HFF-Myc (cell line): ENCODE measurements at regions not wholly inside any gene's neighbourhood (a gene's known extent, or its start where the extent isn't known, plus 50 kb on each side); places are given as distances from the start of the nearest gene placed in this dataset.

Experiments used
- DNase-seq: peaks from one replicate; pipeline ENCODE4 v3.0.0-alpha.2; 2011; ENCODE audit warnings: low read depth; ENCODE audit errors: extremely low read depth
- H3K4me3 ChIP-seq: replicated peaks from 2 replicates; pipeline ENCODE4 v1.5.1; 2011; ENCODE audit warnings: low read depth, mild to moderate bottlenecking, control low read depth, low read length
- TF ChIP-seq, protein P1 (sequence below): IDR thresholded peaks from 2 replicates; pipeline ENCODE4 v1.5.1; 2012; ENCODE audit warnings: mild to moderate bottlenecking, low read depth, low read length, control low read depth; ENCODE audit errors: missing control alignments

DNA sequence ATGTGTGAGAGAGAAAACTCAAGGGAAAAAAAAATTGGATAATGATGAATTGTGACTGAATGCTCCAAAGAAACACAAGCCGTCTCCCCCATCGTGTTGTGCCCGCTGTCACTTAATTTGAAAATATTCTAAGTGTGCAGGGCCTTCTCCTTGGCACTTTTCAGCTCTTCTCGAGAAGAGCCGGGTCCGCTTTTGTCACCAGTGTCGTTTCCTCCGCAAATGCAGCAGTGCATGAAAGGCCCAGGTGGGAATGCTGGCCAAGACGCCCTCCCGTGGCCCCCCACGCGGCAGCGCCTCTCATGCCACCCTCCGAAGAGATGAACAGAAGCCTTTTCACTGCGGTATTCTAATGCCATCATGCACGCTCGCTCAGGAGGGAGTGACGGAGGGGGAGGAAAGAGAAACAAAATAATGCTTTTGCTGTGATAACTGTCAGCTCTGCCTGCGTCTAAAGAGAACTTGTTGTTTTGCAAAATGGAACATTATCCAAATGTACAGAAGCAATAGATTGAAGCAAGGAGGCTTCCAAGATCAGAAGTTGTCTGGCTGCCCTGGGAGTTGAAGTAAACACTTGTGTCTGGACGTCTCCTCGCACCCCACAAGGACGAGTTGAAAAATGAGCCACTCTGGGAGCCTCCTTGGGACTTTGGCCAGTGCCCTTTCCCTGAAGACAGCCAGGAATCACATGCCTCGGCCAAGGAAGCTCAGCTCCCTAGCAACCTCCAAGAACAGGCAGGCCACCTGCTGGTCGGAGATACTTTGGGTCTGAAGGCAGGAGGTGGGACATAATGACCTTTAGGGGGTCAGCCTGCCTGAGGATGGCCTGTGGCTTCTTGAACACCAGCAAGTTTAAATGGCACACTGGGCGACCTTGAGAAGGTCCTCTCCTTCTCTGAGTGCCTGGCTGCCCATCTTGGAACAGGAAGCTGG lies 166.1 kb upstream of the ZC3H12A start:
- DNase-seq = no peak
- H3K4me3 ChIP-seq = no peak overlapping the region
- TF ChIP-seq, protein P1, sequence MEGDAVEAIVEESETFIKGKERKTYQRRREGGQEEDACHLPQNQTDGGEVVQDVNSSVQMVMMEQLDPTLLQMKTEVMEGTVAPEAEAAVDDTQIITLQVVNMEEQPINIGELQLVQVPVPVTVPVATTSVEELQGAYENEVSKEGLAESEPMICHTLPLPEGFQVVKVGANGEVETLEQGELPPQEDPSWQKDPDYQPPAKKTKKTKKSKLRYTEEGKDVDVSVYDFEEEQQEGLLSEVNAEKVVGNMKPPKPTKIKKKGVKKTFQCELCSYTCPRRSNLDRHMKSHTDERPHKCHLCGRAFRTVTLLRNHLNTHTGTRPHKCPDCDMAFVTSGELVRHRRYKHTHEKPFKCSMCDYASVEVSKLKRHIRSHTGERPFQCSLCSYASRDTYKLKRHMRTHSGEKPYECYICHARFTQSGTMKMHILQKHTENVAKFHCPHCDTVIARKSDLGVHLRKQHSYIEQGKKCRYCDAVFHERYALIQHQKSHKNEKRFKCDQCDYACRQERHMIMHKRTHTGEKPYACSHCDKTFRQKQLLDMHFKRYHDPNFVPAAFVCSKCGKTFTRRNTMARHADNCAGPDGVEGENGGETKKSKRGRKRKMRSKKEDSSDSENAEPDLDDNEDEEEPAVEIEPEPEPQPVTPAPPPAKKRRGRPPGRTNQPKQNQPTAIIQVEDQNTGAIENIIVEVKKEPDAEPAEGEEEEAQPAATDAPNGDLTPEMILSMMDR = no peak

DNA sequence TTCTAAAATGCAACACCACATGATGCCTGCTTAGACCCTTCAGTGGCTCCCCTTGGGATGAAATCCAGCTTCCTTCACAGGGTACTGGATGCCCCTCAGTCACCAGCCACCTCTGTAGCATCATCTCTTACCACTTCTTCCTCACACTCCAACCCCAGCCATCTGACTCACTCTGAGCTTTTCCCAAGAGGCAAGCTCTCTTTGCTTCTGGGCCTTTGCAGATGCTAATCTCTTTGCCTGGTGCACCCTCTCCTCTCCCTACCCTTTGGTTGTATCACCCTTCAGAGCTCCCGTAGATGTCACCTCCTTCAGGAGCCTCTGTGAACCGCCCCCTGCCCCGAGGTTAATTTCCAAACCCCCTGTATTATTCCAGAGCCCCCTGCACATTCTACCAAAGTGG lies 164.8 kb upstream of the ZC3H12A start:
- no peak for DNase-seq
- H3K4me3 ChIP-seq = no peak overlapping the region
- TF ChIP-seq, protein P1 = no peak

DNA sequence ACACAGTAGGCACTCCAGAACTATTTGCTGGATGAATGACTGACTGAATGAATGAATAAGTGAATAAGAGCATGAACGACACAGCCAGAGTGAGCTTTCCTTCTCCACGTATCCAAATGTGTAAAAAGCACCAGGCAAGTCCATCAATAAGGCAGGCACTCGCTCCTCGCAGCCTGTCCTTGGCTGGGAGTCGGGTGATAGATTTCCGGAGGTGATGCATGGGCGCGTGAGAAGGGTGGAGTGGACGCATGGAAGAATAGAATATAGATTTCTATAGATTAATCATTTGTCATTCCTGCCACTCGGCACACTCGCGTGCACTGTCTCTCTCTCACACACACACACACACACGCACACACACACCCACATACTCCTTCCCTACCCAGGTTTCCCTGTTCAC lies 164.3 kb upstream of the ZC3H12A start:
- no peak for DNase-seq
- TF ChIP-seq, protein P1 = no peak
- H3K4me3 ChIP-seq = no peak overlapping the region

DNA sequence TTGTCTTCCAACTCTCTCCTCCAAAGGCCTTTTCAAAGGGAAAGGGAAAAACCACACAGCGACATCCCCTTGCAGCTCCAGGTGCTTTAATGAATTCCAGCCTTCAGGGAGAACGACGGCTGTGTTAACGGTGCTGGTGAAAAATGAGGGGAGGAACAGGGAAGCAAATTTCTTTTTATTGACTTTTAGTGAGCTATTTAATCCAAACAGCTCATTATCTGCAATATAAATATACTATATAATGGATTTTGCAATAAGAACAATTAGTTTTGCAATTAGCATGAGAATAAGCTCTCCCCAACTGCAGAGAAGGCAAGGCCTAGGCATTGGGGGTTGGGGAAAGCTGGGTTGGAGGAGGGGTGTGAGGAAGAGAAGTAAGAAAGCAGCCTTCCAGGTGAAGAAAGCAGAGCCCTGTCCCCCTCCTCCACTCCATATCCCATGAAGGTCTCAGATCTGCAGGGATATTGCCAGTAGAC lies 159.0 kb upstream of the ZC3H12A start:
- H3K4me3 ChIP-seq = no peak overlapping the region

DNA sequence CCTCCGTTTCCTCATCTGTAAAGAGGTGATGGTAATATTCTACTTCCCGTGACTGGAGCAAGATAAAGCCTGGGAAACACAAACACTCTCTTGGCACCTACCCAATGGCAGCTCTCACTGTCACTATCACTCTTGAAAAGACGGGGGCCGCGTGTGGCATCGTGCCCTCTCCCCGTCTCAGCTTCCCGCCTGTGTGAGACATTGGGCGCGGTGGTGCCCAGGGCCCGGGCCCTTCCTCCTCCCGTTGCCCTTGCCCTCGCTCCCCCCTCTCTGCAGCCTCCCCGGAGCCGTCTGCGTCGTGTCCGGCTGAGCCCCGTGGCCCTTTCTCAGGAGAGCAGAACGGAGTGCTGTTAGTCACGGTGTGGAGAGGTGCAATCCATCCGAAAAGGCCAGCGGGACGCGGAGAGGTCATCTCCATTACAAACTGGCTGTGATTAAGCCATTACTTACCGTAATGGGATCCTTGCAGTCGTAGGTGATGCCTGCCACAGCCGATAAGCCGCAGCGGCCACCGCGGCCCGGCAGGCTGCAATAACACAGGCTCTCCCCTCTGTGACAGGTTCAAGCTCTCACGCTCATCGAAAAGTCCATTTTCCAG lies 156.4 kb upstream of the ZC3H12A start:
- TF ChIP-seq, protein P1 = no peak
- no peak for DNase-seq
- H3K4me3 ChIP-seq = no peak overlapping the region

More for the DNA sequence above, 159.0 kb upstream of the ZC3H12A start:
- no peak for DNase-seq
- TF ChIP-seq, protein P1 = no peak

DNA sequence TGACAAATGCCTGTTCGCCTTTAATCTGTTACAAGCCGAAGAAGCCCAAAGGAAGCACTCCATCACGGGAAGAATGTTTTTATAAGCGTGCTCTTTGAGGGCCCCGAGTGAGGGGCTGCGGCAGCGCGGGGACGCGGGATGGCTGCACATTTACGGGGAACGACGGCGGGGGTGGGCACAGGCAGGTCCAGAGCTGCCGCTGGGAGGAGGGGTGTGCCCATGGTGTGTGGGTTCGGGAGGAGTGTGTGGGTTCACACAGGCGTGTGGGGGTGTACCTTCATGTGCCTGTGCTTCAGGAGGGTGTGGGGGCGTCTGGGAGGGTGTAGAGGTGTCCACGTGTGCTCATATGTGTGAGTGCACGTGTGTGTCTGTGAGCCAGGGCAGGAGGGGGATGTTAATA lies 155.9 kb upstream of the ZC3H12A start:
- no peak for DNase-seq
- TF ChIP-seq, protein P1 = no peak
- no peak overlapping the region for H3K4me3 ChIP-seq
